Neural crest cell (in vitro differentiated cells): ENCODE measurements at regions not wholly inside any gene's neighbourhood (a gene's known extent, or its start where the extent isn't known, plus 50 kb on each side); places are given as distances from the start of the nearest gene placed in this dataset.

Experiments
- DNase-seq: peaks from one replicate; pipeline ENCODE4 v3.0.0; 2021; ENCODE audit warnings: low read depth, mixed read lengths, low spot score
- H3K27ac Mint-ChIP-seq: one replicate; pipeline ENCODE4 v1.8.0; 2021; ENCODE audit warnings: mild to moderate bottlenecking, mixed read lengths; ENCODE audit not compliant: unreplicated experiment
- H3K27me3 Mint-ChIP-seq: 2 replicates; pipeline ENCODE4 v1.8.0; 2021; ENCODE audit warnings: low read depth, mild to moderate bottlenecking, mixed read lengths
- H3K36me3 Mint-ChIP-seq: 2 replicates; pipeline ENCODE4 v1.8.0; 2021; ENCODE audit warnings: low read depth, mild to moderate bottlenecking, mixed read lengths
- H3K4me1 Mint-ChIP-seq: 2 replicates; pipeline ENCODE4 v1.8.0; 2021; ENCODE audit warnings: mixed read lengths
- H3K4me3 Mint-ChIP-seq: one replicate; pipeline ENCODE4 v1.8.0; 2021; ENCODE audit warnings: mild to moderate bottlenecking, mixed read lengths
- H3K9me3 Mint-ChIP-seq: 2 replicates; pipeline ENCODE4 v1.8.0; 2021; ENCODE audit warnings: mixed read lengths
- TF ChIP-seq, protein P1 (sequence below): fragments of 200-600 bp; sonication (generic); conservative IDR thresholded peaks from 2 replicates; pipeline ENCODE4 v1.5.0; 2021; ENCODE audit warnings: antibody characterized with exemption, mild to moderate bottlenecking

- Mint-ChIP-seq H3K27ac (peak overlapping the region; percentile 77), H3K4me1 (peaks cover 39% of the 10 kb centered on the region), H3K27me3 (no peaks in the 10 kb centered on the region), H3K4me3 (peak overlapping the region; percentile 50), H3K9me3 (peaks cover 12% of the 10 kb centered on the region), H3K36me3 (peaks cover 16% of the 10 kb centered on the region)
- TF ChIP-seq, protein P1, sequence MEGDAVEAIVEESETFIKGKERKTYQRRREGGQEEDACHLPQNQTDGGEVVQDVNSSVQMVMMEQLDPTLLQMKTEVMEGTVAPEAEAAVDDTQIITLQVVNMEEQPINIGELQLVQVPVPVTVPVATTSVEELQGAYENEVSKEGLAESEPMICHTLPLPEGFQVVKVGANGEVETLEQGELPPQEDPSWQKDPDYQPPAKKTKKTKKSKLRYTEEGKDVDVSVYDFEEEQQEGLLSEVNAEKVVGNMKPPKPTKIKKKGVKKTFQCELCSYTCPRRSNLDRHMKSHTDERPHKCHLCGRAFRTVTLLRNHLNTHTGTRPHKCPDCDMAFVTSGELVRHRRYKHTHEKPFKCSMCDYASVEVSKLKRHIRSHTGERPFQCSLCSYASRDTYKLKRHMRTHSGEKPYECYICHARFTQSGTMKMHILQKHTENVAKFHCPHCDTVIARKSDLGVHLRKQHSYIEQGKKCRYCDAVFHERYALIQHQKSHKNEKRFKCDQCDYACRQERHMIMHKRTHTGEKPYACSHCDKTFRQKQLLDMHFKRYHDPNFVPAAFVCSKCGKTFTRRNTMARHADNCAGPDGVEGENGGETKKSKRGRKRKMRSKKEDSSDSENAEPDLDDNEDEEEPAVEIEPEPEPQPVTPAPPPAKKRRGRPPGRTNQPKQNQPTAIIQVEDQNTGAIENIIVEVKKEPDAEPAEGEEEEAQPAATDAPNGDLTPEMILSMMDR, result no peak
- no peak for DNase-seq
Measured at GRCh38 chr10:3455385-3456334, 283.1 kb upstream of the PITRM1 start.

DNA sequence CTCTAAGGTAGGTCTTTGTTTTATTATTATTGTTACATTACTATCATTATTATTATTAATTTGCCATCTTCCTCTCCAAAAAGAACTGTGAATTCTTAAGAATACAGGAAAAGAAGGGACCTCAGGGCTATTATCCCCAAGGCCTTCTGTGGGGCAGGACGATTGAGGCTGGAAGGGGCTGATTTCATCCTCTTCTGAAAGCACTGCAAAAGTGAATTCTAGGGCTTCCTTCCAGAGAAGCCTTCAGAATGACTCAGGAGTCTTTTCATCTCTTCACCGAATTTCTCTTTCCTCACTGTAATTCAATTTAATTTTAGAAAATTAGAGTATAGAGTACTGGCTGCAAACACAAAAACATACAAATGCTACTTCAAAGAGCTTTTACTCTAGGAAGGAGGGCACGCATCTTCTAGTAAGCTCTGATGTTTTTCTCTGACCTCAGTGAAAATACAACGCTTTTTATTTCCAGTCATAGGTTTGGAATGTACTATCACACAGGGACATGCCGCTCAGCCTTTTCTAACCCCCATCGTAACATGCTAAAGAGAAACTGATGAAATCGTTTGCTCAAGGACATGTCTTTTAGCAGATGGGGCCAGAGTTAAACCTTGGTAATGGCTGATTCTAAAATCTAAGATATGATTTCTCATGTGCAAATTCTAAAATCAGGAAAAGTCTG is 280.2 kb upstream of the PITRM1 start:
- Mint-ChIP-seq H3K4me3 (no peak overlapping the region), H3K27ac (peak overlapping the region; percentile 75), H3K27me3 (no peaks in the 10 kb centered on the region), H3K36me3 (peaks cover 9% of the 10 kb centered on the region), H3K4me1 (peaks cover 39% of the 10 kb centered on the region), H3K9me3 (peaks cover 3% of the 10 kb centered on the region)
- no peak for DNase-seq
- TF ChIP-seq, protein P1, result no peak

DNA sequence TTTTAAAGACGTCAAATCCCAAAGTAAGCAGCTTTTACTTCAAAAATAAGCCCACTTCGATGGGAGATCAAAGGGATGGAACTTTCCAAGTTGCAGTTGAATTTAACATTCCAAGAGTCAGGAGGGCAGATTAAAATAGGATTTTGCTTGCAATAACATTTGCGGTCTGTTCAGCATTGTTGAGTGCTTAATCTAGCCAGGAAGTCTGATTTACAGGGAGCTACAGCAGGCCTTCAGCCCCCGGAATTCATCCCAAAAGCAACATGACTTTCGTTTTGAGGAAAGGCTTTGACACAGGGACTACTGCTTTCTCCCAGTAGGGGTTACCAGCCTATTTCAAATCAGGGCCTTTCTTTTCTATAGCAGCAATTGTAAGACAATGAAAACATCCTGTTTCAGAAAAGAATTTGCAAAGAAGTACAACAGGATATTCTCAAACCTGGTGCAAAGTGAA is 279.6 kb upstream of the PITRM1 start:
- H3K27ac Mint-ChIP-seq, result no peak overlapping the region
- H3K27me3 Mint-ChIP-seq, result no peaks in the 10 kb centered on the region
- peaks cover 39% of the 10 kb centered on the region for H3K4me1 Mint-ChIP-seq
- H3K4me3 Mint-ChIP-seq, result no peak overlapping the region
- peaks cover 6% of the 10 kb centered on the region for H3K36me3 Mint-ChIP-seq
- DNase-seq, result no peak
- H3K9me3 Mint-ChIP-seq, result no peaks in the 10 kb centered on the region
- TF ChIP-seq, protein P1, result peak; percentile 49

DNA sequence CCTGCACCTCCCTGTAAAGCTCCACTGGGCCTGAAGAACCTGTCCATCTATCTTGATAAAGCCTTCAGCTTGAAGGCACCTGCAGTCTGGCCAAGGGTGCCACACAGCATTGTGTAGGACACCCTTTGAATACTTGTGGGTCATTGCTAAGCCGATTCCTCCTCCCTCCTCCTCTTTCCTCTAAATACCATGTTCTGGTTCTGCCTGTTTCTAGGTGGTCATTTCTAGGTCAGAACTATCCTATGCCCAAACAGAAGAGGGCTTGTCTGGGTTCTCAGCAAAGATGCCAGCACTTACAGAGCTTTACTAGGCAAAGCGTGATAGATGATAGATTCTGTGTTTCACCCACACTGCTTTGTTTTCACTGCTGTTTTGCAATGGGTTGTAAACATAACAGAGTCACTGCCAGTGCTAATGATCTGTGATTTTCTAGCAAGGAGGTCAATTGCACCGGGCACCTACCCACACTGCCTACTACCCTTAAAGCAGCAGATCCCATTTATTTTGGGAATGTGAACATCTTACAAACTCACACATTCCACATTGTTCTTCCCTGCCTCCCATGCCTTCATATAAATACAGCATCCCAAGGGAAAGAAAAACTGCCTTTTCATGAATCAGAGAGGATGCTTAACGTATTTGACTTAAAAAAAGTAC is 279.1 kb upstream of the PITRM1 start:
- H3K27me3 Mint-ChIP-seq, result no peaks in the 10 kb centered on the region
- no peaks in the 10 kb centered on the region for H3K9me3 Mint-ChIP-seq
- no peak overlapping the region for H3K4me3 Mint-ChIP-seq
- H3K36me3 Mint-ChIP-seq, result peaks cover 2% of the 10 kb centered on the region
- TF ChIP-seq, protein P1, result no peak
- DNase-seq, result no peak
- H3K27ac Mint-ChIP-seq, result no peak overlapping the region
- peaks cover 39% of the 10 kb centered on the region for H3K4me1 Mint-ChIP-seq

- TF ChIP-seq, protein P1, result no peak
- no peak for DNase-seq
- H3K36me3 Mint-ChIP-seq, result peaks cover 5% of the 10 kb centered on the region
- no peaks in the 10 kb centered on the region for H3K27me3 Mint-ChIP-seq
- H3K4me3 Mint-ChIP-seq, result no peak overlapping the region
- H3K9me3 Mint-ChIP-seq, result peaks cover 6% of the 10 kb centered on the region
- no peak overlapping the region for H3K27ac Mint-ChIP-seq
- no peaks in the 10 kb centered on the region for H3K4me1 Mint-ChIP-seq
Measured at GRCh38 chr10:3446221-3446620, 273.6 kb upstream of the PITRM1 start.
